ENCODE measurements at regions not wholly inside any gene's neighbourhood (a gene's known extent, or its start where the extent isn't known, plus 50 kb on each side); places are given as distances from the start of the nearest gene placed in this dataset.

DNA sequence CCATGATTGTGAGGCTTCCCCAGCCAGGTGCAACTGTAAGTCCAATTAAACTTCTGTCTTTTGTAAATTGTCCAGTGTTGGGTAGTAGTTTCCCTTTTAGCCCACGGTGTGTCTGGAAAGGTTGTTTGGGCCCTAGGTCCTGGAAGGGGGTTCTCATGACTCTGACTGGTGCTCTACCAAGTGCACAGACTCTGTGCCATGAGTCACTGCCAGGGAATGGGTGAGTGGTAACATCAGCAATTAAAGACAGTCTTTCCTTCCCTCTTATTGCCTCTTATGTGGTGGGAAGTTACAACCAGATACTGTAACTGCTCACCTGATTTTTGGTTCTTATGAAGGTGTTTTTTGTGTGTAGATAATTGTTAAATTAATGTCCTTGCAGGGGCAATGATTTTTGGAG is 141.2 kb downstream of the PRDM9 start:
- TF ChIP-seq CTCF (conservative IDR thresholded peaks at IDR 0.05; ENCODE audit: low read length) (no peak), EZH2phosphoT487 (IDR thresholded peaks at IDR 0.05; ENCODE audit: borderline replicate concordance, low read depth, low read length) (no peak)

Measured in OCI-LY7 (cell line).